Prostate gland (tissue), 2 donors: ENCODE measurements at regions not wholly inside any gene's neighbourhood (a gene's known extent, or its start where the extent isn't known, plus 50 kb on each side); places are given as distances from the start of the nearest gene placed in this dataset.

ENCODE experiments used
- CTCF ChIP-seq, 4 experiments: fragments of 200-600 bp in 2 of 4; fragments of 450-650 bp in 2 of 4; sonication (generic) in 2 of 4; IDR thresholded peaks; 1 replicate in 3 of 4; 2 replicates in 1 of 4; pipeline ENCODE4 v1.5.1; 2016 to 2019; ENCODE audit warnings: antibody characterized with exemption in 4 of 4, mild to moderate bottlenecking in 2 of 4, moderate library complexity in 2 of 4
- POLR2A ChIP-seq: fragments of 450-650 bp; IDR thresholded peaks from one replicate; pipeline ENCODE4 v1.6.1; 2016; ENCODE audit warnings: antibody characterized with exemption, mild to moderate bottlenecking

GRCh38 chrY:7753711-7754110, 842.2 kb upstream of the AMELY start:
- no peak for TF ChIP-seq CTCF (IDR thresholded peaks at IDR 0.05)
- no peak for TF ChIP-seq POLR2A
